GM21360 (cell line): ENCODE measurements at regions not wholly inside any gene's neighbourhood (a gene's known extent, or its start where the extent isn't known, plus 50 kb on each side); places are given as distances from the start of the nearest gene placed in this dataset.
"Not testable (repeated sequence)": the region's sequence is repeated elsewhere in the genome, so short reads cannot be mapped to it uniquely, and the experiment has no call there.

Experiments used
- ATAC-seq: cut with Tn5 transposase; IDR thresholded peaks from one replicate; pipeline ENCODE4 v1.9.1; 2021; ENCODE audit warnings: mild to moderate bottlenecking, moderate library complexity; ENCODE audit not compliant: unreplicated experiment

DNA sequence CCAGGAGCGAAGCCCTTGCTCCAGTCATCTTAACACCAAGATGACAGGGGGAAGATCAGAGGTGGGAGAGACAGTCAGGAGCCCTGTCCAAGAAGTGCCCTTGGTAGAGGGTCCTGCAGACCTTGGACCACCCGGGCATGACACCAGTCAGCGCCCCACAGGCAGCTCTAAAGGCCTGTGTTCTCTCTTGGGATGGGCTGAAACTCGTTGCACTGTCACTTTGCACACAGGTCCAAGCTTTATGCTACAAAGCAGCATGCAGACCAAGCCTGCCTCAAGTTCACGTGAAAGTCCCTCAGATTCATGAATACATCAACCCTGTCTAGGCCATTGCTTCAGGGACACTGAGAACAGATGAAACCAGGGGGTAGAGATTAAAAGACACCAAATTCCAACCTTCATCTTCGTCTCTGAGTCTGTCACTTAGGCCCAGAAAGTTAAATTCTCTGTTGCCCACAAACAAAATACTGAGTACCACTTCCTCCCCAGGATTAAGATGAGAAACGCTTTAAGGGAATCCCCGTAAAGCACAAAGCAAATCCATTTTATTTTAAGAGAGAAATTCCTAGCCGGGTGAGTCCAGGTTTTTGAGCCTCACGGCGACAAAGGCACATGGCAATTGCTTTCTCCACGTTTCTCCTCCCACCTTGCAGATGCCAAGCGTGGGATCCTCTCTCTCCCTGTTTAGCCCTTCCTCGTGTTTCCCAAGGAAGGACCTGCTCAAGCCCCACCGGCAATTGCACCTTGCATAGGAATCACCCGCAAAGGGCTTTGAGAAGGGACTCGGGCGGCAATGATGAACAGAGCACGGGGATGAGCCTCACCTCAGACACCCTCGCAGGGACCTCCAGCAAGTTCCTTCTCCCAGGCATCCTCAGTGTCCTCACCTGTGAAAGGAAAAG lies 75.0 kb upstream of the ID2 start:
- ATAC-seq, result peak; percentile 26

DNA sequence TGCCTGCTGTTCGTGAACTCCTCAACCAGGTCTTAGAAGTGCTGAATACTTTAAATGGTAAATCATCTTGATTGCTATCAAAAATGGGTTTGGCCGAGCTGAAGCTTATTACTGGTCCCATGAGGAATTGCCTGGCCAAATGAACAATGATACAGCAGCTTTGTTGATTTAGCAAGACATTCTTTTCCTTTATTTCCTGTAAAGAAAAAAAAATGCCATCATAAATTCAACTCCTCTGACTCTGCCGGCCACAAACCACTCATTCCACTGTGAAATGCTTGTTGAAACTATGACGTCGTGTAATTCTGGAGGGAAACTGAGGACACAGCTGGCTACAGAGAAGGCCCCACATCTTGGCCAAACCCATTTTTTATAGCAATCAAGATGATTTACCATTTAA lies 74.2 kb upstream of the ID2 start:
- no peak for ATAC-seq

DNA sequence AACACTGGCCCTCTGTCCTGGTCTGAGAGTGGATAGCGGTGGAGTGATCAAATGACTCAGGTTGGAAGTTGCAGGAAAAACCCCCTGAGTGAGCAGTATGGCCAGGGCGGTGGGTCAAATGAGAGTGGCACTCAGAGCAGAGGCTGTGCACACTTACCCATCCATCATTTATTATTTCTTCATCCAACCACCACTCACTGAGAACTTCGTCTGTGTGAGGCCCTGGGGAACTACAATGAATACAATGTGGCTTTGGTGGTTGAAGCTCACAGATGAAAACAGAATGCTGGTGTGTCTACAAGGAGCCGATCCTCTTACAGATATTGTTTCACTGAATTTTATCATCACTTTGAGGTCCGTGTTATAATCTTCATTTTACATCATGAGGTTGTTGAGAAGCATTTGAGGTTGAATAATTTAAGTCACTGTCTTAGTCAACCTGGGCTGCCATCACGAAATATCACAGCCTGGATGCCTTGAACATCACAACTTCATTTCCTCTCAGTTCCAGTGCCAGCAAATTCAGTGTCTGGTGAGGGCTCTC lies 73.4 kb upstream of the ID2 start:
- ATAC-seq, result no peak

DNA sequence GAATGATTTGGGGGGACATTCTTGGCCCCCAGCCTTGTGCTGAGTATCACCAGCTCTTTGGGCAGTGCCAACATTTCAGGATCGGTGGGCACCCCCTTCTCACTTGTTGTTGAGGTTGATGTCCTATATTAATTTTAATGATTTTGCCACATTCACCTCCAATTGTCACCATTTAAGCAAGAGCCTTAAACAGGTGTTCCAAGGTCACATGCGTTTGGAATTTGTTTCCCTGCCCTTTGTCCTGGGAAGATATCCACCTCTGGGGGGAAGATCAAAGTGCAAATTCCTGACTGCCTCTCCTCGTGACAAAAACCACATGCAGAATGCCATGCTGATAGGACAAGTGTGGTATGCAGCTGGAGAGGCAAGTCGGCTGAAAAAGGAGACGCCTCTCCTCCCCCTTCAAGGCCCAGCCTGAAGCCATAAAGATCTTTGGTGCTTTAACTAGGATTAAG lies 72.5 kb upstream of the ID2 start:
- ATAC-seq, result no peak

- ATAC-seq, result not testable (repeated sequence)
These were observed 71.1 kb upstream of the ID2 start for GRCh38 chr2:8610775-8611174.

DNA sequence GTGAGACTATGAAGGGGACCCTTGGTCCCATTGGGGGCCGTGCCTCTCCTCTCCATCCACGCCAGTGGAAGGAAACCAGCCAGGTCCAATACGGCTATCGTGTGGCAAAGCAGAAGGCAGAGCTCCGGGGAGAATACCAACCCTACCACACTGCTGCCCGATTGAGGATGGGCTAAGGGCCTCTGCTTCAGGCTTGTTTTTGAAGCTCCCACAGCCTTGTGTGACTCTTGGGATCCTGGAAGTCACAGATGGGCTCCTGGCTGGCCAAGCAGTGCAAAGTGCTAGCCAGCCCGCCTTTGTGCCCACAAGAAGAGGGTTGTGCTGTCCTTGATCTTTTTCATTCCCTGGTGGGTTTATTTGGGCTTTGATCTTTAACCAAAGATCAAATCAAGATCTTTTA lies 70.6 kb upstream of the ID2 start:
- no peak for ATAC-seq

- no peak for ATAC-seq
These were observed 70.2 kb upstream of the ID2 start for GRCh38 chr2:8611700-8612099.

DNA sequence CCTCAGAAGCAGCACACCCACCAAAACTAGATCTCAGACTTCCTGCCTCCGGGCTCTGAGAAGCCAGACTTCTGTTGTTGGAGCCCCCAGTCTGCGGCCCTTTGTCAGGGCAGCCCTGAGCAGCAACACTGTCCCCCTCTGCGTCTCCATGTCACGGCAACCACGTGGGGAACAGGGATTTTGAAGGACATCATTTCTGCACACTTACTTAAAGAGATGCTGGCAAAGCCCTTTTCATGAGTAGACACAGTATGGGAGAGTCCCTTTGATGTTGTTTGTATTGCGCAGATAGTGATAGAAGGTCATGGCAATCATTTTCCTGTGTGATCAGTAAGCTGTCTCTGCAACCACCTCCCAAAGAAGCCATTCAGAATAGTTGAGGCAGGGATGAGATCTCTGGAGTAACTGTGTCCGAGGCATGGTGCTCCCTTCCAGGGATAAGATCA lies 69.1 kb upstream of the ID2 start:
- ATAC-seq, result no peak

GRCh38 chr2:8613207-8613999 lies 68.5 kb upstream of the ID2 start:
- ATAC-seq, result not testable (repeated sequence)

- no peak for ATAC-seq
These were observed 67.2 kb upstream of the ID2 start for GRCh38 chr2:8614646-8615045.

DNA sequence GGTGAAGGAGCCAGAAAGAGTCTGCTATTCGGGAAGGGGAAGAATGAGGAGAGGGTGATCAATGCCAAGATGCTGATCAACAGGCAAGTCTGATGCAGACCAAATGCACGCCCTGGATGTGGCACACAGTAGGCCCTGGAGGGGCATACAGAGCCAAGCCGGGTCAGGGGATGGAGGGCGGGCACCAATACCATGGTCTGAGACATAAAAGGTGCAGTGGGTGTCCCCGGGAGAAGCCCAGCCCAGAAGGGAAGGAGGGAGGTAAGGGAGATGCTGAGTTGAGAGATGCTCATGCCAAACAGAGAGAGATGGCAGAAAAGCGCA lies 66.6 kb upstream of the ID2 start:
- no peak for ATAC-seq

DNA sequence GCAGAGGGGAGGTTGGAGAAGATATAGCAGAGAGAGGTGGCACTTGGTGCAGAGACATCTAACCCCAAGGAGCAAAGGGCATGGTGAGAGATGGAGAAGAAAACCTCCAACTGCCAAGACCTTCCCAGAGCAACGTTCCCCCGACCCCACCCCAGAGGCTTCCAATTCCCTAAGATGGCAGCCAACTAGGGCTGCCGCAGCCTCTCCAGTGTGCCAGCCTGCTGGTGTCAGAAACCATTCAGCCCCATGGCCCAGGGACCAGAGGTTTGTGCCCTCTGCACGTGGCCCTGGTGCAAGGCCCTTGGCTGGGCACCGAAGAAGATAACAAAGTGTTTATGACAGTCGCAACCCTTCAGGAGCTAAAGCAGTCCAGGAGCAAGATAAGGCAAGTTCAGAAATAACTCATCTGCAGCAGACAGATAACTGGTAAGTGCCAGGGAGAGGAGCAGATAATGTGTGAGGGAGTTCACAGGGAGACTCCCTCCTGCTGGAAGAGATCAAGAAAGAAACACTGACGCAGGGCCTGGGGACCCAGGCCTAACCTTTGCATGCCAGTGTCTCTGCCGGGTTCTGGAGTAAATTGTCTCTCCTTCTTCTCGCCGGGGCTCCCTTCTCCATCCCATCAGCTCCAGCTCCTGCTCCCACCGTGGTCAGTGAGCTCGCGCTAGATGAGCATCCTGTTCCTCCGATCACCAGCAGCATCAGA lies 66.1 kb upstream of the ID2 start:
- no peak for ATAC-seq

DNA sequence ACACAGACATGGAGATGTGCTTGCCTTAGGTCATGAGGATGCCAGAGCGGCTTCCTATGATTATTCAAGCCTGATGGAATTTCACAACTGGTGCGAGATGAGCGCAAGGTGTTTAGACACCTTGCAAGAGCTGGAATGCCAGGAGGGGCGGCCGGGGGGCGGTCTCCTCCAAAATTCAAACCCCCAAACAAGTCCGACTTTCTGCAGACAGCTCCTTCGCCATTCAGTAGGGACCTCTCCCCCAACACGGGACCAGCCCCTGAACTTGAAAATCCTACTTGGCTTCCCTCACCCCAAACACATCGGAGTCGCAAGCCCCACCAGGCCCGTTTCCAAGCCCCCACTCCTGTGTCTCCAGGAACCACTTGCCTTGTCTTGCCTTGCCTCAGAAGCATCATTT lies 64.8 kb upstream of the ID2 start:
- ATAC-seq, result no peak

DNA sequence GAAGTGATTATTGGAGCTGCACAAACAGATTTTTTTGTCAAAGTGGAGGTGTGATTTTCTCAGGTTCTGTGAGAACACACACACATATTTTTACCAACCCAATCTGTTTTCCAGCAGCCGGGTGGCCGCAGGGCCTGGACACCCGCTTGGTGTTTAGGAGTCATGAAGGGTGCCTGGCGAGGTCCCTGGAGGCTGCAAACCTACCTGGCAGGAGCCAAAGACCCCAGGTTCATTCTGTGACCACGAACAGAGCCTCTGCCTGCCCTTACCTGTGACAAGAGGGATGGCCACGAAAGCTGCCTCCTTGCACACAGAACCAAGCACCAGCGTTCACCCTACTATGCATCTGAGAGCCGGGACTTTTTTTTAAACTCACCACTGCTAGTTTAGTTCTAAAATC lies 64.3 kb upstream of the ID2 start:
- ATAC-seq, result no peak

GRCh38 chr2:8619071-8619470 lies 62.8 kb upstream of the ID2 start:
- no peak for ATAC-seq

- ATAC-seq, result no peak
These were observed 61.1 kb upstream of the ID2 start for GRCh38 chr2:8620611-8621382.

GRCh38 chr2:8622199-8622911 lies 59.5 kb upstream of the ID2 start:
- ATAC-seq, result no peak

DNA sequence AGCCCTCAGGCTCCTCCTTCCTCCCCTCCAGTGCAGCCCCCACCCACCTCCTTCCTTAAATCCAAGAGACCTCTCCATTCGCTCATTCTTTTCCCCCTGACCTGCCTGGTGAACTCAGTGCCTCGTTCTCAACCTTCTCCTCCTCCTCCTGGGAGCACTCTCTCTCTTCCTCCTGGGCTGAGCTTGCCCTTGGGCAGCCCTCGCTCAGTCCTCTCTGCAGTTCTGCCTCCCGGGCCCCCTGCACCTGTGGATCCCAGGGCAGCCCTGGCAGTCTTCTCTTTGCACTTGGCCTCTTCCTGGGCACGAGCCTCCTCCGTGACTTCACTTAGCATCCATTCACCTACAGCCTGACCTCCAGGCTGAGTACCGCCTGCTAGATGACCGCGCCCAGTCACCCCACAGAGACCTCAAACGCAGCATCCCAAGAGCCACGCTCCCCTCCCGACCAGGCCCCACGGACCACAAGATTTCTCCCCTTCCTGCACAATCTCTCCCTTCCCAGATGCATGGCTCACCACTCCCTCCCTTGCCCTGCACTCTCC lies 58.9 kb upstream of the ID2 start:
- ATAC-seq, result no peak

- no peak for ATAC-seq
These were observed 58.3 kb upstream of the ID2 start for GRCh38 chr2:8623576-8623957.
